AG09309 (cell line): ENCODE measurements at regions not wholly inside any gene's neighbourhood (a gene's known extent, or its start where the extent isn't known, plus 50 kb on each side); places are given as distances from the start of the nearest gene placed in this dataset.
"Not testable (repeated sequence)": the region's sequence is repeated elsewhere in the genome, so short reads cannot be mapped to it uniquely, and the experiment has no call there.

ENCODE experiments used
- DNase-seq: peaks from one replicate; pipeline ENCODE4 v3.0.0-alpha.2; 2010; ENCODE audit warnings: low read depth
- H3K4me3 ChIP-seq: 2 replicates; pipeline ENCODE4 v1.5.1; 2011; ENCODE audit warnings: mild to moderate bottlenecking, low read depth, low read length, moderate library complexity; ENCODE audit not compliant: control insufficient read depth
- TF ChIP-seq, protein P1 (sequence below): IDR thresholded peaks from 2 replicates; pipeline ENCODE4 v1.5.1; 2011; ENCODE audit warnings: mild to moderate bottlenecking, low read depth, low read length, inconsistent platforms; ENCODE audit not compliant: insufficient read depth, control insufficient read depth; ENCODE audit errors: missing control alignments

DNA sequence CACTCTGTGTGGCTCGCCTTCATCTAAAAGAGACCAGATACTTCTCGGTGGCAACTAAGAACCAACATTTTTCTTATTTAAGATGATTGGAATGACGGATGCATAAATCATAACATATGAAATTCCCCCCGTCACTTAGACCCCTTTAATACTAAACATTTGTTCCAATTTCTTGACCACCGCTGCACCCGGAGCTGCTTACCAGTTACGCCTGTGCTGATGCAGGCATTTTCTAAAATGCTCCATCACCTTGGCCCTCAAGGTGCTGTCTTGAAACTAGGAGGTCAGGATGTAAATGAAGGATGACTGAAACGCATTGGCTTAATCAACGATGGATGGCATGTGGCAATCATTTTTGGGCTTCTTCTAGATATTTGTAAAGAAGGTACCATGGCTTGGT is 130.0 kb downstream of the CPZ start:
- TF ChIP-seq, protein P1, sequence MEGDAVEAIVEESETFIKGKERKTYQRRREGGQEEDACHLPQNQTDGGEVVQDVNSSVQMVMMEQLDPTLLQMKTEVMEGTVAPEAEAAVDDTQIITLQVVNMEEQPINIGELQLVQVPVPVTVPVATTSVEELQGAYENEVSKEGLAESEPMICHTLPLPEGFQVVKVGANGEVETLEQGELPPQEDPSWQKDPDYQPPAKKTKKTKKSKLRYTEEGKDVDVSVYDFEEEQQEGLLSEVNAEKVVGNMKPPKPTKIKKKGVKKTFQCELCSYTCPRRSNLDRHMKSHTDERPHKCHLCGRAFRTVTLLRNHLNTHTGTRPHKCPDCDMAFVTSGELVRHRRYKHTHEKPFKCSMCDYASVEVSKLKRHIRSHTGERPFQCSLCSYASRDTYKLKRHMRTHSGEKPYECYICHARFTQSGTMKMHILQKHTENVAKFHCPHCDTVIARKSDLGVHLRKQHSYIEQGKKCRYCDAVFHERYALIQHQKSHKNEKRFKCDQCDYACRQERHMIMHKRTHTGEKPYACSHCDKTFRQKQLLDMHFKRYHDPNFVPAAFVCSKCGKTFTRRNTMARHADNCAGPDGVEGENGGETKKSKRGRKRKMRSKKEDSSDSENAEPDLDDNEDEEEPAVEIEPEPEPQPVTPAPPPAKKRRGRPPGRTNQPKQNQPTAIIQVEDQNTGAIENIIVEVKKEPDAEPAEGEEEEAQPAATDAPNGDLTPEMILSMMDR = no peak
- no peak overlapping the region for H3K4me3 ChIP-seq
- no peak for DNase-seq

DNA sequence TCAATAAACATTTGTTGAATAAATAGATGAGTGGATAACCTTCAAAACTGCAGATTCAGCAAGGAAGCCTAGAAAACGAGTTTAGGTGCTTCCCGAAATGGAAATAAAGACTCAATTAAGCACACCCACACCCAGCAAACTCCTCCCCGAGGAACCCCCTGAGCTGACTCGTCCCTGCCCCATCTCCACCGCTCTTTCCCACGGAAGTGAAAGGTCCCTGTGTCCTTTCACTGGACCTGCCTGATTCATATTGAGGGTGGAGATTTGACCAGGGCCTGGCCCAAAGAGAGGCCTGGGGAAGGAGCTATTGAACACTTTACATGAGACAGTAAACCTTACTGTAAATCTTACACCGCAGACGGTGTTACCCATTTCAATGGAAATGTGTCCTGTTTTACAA is 129.1 kb downstream of the CPZ start:
- TF ChIP-seq, protein P1 = no peak
- DNase-seq = no peak

DNA sequence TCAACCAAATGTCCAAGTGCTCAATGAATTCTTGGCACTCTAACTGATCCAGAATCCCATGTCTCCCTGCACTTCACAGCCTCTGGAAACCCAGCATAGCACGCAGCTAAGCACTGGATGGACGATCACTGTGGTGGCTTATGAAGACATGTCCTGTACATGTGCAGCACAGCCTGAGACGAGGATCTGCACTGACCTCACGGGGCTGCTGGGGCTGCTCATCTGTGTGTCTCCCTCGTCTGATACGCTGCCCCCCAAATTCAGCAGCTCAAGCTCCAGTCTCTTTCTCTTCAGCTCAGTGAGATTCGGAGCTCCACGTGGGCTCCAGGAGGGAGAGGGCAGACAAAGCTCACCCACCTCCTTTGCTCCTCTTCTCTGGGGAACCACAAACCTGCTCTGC is 126.9 kb downstream of the CPZ start:
- TF ChIP-seq, protein P1 = no peak
- H3K4me3 ChIP-seq = no peak overlapping the region

More for the DNA sequence above, 129.1 kb downstream of the CPZ start:
- no peak overlapping the region for H3K4me3 ChIP-seq

DNA sequence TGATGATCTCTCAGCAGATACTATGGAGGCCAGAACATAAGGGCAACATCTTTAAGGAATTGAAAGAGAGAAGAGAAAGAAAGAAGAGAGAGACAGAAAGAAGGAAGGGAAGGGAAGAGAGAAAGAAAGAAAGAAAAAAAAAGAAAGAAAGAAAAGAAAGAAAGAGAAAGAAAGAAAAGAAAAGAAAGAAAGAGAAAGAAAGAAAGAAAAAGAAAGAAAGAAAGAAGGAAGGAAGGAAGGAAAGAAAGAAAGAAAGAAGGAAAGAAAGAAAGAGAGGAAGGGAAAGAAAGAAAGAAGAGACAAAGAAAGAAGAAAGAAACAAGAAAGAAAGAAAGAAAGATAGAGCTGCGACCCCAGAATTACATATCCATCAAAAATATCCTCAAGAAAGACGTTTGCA is 124.9 kb downstream of the CPZ start:
- not testable (repeated sequence) for H3K4me3 ChIP-seq, DNase-seq

More for the DNA sequence above, 126.9 kb downstream of the CPZ start:
- no peak for DNase-seq

DNA sequence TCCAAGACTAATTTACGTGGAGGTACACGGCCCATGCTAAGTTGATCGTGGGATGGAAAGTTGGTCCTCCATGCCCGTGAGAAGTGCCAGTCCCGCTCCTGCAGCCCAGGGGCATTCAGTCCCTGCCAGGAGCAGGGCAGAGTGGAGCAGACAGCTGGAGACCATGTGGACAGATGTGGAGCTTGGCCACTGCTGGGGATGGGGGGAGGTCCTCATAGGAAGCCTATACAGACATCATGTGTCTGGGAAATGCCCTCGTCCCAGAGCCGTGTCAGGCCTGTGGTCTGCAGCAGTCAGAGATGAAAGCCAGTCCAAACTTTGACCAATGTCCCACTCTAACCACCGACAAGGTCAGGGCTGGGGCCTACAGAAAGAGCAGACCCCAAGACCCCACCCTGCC is 118.4 kb downstream of the CPZ start:
- no peak overlapping the region for H3K4me3 ChIP-seq
- TF ChIP-seq, protein P1 = no peak
- DNase-seq = no peak

DNA sequence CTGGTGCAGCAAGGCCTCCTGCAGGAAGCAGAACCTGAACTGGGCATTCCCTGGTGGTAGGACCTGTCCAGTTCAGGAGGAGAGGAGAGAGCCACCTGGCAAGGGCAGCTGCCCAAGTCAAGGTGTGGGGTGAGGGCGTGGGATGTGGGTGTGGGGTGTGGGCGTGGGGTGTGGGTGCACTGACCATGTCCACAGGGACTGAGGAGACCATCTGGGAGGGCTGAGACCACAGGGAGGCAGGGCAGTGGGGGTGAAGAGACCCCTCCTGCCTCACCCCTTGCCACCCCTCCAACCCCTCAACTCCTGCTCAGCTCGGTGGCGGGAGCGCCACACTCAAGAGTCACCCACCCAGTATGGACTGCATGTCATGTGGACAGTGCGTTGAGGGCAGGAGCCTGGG is 117.9 kb downstream of the CPZ start:
- no peak for DNase-seq
- TF ChIP-seq, protein P1 = no peak
- no peak overlapping the region for H3K4me3 ChIP-seq

DNA sequence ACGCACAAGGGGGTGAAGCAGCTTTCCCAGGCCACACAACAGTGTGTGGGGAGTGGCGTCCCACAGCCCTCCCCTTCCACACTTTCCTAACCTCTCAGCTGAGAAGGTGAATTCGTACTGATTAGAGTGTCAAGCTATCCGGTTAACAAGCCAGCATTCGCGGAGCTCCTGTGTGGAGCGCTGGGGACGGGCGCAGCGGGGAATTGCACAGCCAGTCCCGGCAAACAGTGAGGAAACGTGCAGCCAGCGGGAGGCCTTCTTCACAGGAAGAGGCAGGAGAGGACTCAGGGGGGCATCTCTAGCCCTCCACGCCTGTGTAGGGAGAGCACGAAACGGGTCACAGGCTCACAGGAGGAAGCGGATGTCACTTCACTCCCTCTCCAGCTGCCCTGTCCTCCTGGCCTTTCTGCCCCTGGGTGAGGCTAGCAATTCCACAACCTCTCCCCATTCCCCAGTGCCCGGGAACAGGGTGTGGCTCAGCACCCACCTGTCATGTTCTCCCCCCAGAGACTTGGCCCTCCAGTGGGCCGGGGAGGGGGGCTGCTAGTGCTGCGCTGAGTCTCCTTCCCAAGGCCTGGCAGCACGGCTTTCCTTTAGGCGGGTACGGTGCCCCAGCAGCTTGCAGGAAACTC is 117.3 kb downstream of the CPZ start:
- H3K4me3 ChIP-seq = no peak overlapping the region
- no peak for DNase-seq
- TF ChIP-seq, protein P1 = no peak
